B cell (primary cell): ENCODE measurements at regions not wholly inside any gene's neighbourhood (a gene's known extent, or its start where the extent isn't known, plus 50 kb on each side); places are given as distances from the start of the nearest gene placed in this dataset.
"Not testable (repeated sequence)": the region's sequence is repeated elsewhere in the genome, so short reads cannot be mapped to it uniquely, and the experiment has no call there.

Experiments used
- ATAC-seq: fragments of 200-7000 bp; cut with Tn5 transposase; one replicate; pipeline ENCODE4 v1.10.0; 2021; ENCODE audit warnings: low read depth, mild to moderate bottlenecking, moderate number of reproducible peaks, moderate library complexity
- CTCF ChIA-PET: fragments of 350-600 bp; sonication (Branson Sonifier 250); formaldehyde crosslinking; loops from one replicate; lab custom pipeline; 2021; ENCODE audit warnings: antibody characterized with exemption, inconsistent platforms; lab: Charles Lee
- POLR2A ChIA-PET: fragments of 350-600 bp; sonication (Branson Sonifier 250); formaldehyde crosslinking; loops from one replicate; lab custom pipeline; 2021; ENCODE audit warnings: antibody characterized with exemption; lab: Charles Lee
- DNase-seq: peaks from one replicate; pipeline ENCODE4 v3.0.0; 2013
- H2AFZ ChIP-seq: 2 replicates; pipeline ENCODE4 v1.6.1; 2012; ENCODE audit warnings: mild to moderate bottlenecking, low read depth, low read length; ENCODE audit not compliant: insufficient read depth, poor library complexity, severe bottlenecking
- H3K27ac ChIP-seq, 2 donors: 1 replicate in 1 of 2; 2 replicates in 1 of 2; pipeline ENCODE4 v1.5.1; 2012 to 2013; ENCODE audit warnings: low read length in 2 of 2, mild to moderate bottlenecking in 2 of 2, moderate library complexity in 1 of 2
- H3K27me3 ChIP-seq, 4 experiments: fragments of 200-600 bp in 1 of 4; sonication (generic) in 1 of 4; replicated peaks in 1 of 4; 1 replicate in 2 of 4; 2 replicates in 2 of 4; pipeline versions ENCODE4 v1.6.1 to v1.7.0; 2013 to 2016; ENCODE audit warnings: low read length in 3 of 4, mild to moderate bottlenecking in 2 of 4, mixed read lengths in 1 of 4, moderate library complexity in 1 of 4; ENCODE audit not compliant: insufficient read depth in 4 of 4, control insufficient read depth in 3 of 4; ENCODE audit errors: control extremely low read depth in 1 of 4
- H3K36me3 ChIP-seq, 2 experiments: replicated peaks in 1 of 2; 1 replicate in 1 of 2; 2 replicates in 1 of 2; pipeline versions ENCODE4 v1.6.1 to v1.7.1; 2013; ENCODE audit warnings: low read length in 1 of 2; ENCODE audit not compliant: insufficient read depth in 2 of 2, control insufficient read depth in 1 of 2; ENCODE audit errors: control extremely low read depth in 1 of 2, extremely low read depth in 1 of 2
- H3K4me1 ChIP-seq, 2 donors: fragments of 200-600 bp in 1 of 2; sonication (generic) in 1 of 2; 1 replicate in 1 of 2; 2 replicates in 1 of 2; pipeline versions ENCODE4 v1.5.1 to v1.6.1; 2013 to 2017; ENCODE audit warnings: low read length in 2 of 2; ENCODE audit not compliant: control insufficient read depth in 2 of 2, insufficient read depth in 2 of 2
- H3K4me2 ChIP-seq: replicated peaks from 2 replicates; pipeline ENCODE3; 2012; ENCODE audit warnings: mild to moderate bottlenecking, low read depth, low read length; ENCODE audit not compliant: poor library complexity, severe bottlenecking
- H3K4me3 ChIP-seq, 5 experiments: fragments of 200-600 bp in 1 of 5; sonication (generic) in 1 of 5; 1 replicate in 3 of 5; 2 replicates in 2 of 5; pipeline versions ENCODE4 v1.5.1 to v1.7.0; 2011 to 2016; ENCODE audit warnings: low read length in 4 of 5, mild to moderate bottlenecking in 4 of 5, low read depth in 2 of 5, control low read depth in 1 of 5, moderate library complexity in 1 of 5; ENCODE audit not compliant: insufficient read depth in 1 of 5; ENCODE audit errors: control extremely low read depth in 1 of 5, extremely low read depth in 1 of 5
- H3K79me2 ChIP-seq: fragments of 200-600 bp; sonication (generic); one replicate; pipeline ENCODE4 v1.6.0; 2016; ENCODE audit warnings: low read length; ENCODE audit not compliant: control insufficient read depth, insufficient read depth
- H3K9ac ChIP-seq: fragments of 200-600 bp; sonication (generic); 2 replicates; pipeline ENCODE4 v1.6.1; 2017; ENCODE audit warnings: mild to moderate bottlenecking, low read length, moderate library complexity
- H3K9me3 ChIP-seq, 3 donors: one replicate each; pipeline versions ENCODE4 v1.6.1 to v1.7.1; 2013; ENCODE audit warnings: low read length in 2 of 3; ENCODE audit not compliant: control insufficient read depth in 2 of 3, insufficient read depth in 1 of 3; ENCODE audit errors: control extremely low read depth in 1 of 3
- H4K20me1 ChIP-seq: 2 replicates; pipeline ENCODE4 v1.6.0; 2012; ENCODE audit warnings: mild to moderate bottlenecking, low read length; ENCODE audit not compliant: insufficient read depth, control insufficient read depth, poor library complexity, severe bottlenecking
- H3K27ac Mint-ChIP-seq: one replicate; pipeline ENCODE4 v1.8.0; 2021; ENCODE audit warnings: mixed read lengths
- H3K27me3 Mint-ChIP-seq: one replicate; pipeline ENCODE4 v1.8.0; 2021; ENCODE audit warnings: mixed read lengths
- H3K4me1 Mint-ChIP-seq: one replicate; pipeline ENCODE4 v1.8.0; 2021; ENCODE audit warnings: mixed read lengths
- H3K4me3 Mint-ChIP-seq: one replicate; pipeline ENCODE4 v1.8.0; 2021; ENCODE audit warnings: mixed read lengths
- H3K9me3 Mint-ChIP-seq: one replicate; pipeline ENCODE4 v1.8.0; 2022; ENCODE audit warnings: mixed read lengths; ENCODE audit not compliant: insufficient read depth
- CTCF ChIP-seq: fragments of 200-600 bp; IDR thresholded peaks from one replicate; pipeline ENCODE4 v1.8.0; 2022; ENCODE audit warnings: antibody characterized with exemption, mild to moderate bottlenecking
- EZH2 ChIP-seq: IDR thresholded peaks from 2 replicates; pipeline ENCODE4 v1.6.1; 2012; ENCODE audit warnings: borderline replicate concordance, low read depth, mild to moderate bottlenecking, moderate library complexity, low read length; ENCODE audit not compliant: insufficient read depth, poor library complexity, severe bottlenecking
- WGBS: methylation state at CpG from one replicate; pipeline ENCODE4 v1.1.5; 2013; ENCODE audit warnings: missing lambda C conversion rate; ENCODE audit not compliant: insufficient coverage; 5-methylcytosine and 5-hydroxymethylcytosine counted together
- intact Hi-C: fragments of 100-400 bp; cut with micrococcal nuclease; formaldehyde crosslinking; loops from one replicate; pipeline ENCODE4 v1.10.0; 2022

DNA sequence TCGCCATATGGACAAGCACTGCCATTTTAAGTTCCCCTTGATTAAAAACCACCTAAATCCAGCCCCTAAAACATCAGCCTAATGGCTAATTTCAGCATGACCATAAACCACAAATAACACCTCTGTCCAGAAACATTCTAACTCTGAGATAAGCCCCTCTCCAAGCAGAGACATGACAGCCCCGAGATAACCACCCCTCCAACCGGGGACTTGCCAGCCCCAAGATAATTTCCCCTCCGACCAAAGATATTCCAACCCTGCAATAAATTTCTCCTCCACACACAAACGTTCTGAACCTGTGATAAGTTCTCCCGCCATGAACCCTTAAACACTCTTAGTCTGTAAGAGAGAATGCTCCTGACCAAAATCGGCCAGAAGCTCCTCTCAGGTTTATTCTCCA, 586.8 kb downstream of the EDEM1 start:
- H3K4me3 ChIP-seq = no peak overlapping the region
- H2AFZ ChIP-seq = no peak overlapping the region
- no peaks in the 10 kb centered on the region for H3K79me2 ChIP-seq
- H3K9me3 ChIP-seq = peaks cover 0 to 1% (median 0%) of the 10 kb centered on the region in 3 donors
- H3K27me3 ChIP-seq = no peaks in the 10 kb centered on the region
- H3K4me3 Mint-ChIP-seq = no peak overlapping the region
- ATAC-seq (no peak), DNase-seq (no peak)
- intact Hi-C loops = no loop called here
- no peaks in the 10 kb centered on the region for H4K20me1 ChIP-seq
- ChIA-PET CTCF (no interaction called here), POLR2A (no interaction called here)
- H3K27me3 Mint-ChIP-seq = no peaks in the 10 kb centered on the region
- H3K9ac ChIP-seq = no peak overlapping the region
- H3K4me1 Mint-ChIP-seq = no peaks in the 10 kb centered on the region
- 83% methylated on average over 7 of the region's 7 CpGs for WGBS
- H3K4me1 ChIP-seq = no peaks in the 10 kb centered on the region
- no peaks in the 10 kb centered on the region for H3K36me3 ChIP-seq
- no peak overlapping the region for H3K27ac Mint-ChIP-seq
- H3K4me2 ChIP-seq = no peak overlapping the region
- no peak overlapping the region for H3K27ac ChIP-seq
- TF ChIP-seq CTCF (no peak), EZH2 (no peak)
- no peaks in the 10 kb centered on the region for H3K9me3 Mint-ChIP-seq

DNA sequence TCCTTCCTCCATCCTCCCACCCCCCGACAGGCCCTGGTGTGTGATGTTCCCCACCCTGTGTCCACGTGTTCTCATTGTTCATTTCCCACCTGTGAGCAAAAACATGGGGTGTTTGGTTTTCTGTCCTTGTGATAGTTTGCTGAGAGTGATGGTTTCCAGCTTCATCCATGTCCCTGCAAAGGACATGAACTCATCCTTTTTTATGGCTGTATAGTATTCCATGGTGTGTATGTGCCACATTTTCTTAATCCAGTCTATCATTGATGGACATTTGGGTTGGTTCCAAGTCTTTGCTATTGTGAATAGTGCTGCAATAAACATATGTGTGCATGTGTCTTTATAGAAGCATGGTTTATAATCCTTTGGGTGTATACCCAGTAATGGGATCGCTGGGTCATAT, 587.6 kb downstream of the EDEM1 start:
- H4K20me1 ChIP-seq, H3K4me3 Mint-ChIP-seq, H3K9me3 ChIP-seq, H2AFZ ChIP-seq, H3K27ac Mint-ChIP-seq, H3K9ac ChIP-seq, H3K27me3 Mint-ChIP-seq, CTCF ChIA-PET, H3K4me2 ChIP-seq, H3K4me1 ChIP-seq, H3K36me3 ChIP-seq, H3K4me1 Mint-ChIP-seq, POLR2A ChIA-PET, H3K79me2 ChIP-seq, H3K9me3 Mint-ChIP-seq, intact Hi-C loops, H3K27ac ChIP-seq, H3K27me3 ChIP-seq, H3K4me3 ChIP-seq, DNase-seq, ATAC-seq: not testable (repeated sequence)
- WGBS = no CpG with 5 or more reads among the region's 3 CpGs
